HUDEP-2 (cell line): ENCODE measurements at regions not wholly inside any gene's neighbourhood (a gene's known extent, or its start where the extent isn't known, plus 50 kb on each side); places are given as distances from the start of the nearest gene placed in this dataset.
"Not testable (repeated sequence)": the region's sequence is repeated elsewhere in the genome, so short reads cannot be mapped to it uniquely, and the experiment has no call there.

Source experiments
- DNase-seq, 76 experiments: peaks; one replicate each; lab custom pipeline; 2025; ENCODE audit not compliant: unreplicated experiment in 76 of 76; lab: John Stamatoyannopoulos, UW

GRCh38 chr1:185551008-185551407 is 183.2 kb upstream of the HMCN1 start:
- no peak for DNase-seq

DNA sequence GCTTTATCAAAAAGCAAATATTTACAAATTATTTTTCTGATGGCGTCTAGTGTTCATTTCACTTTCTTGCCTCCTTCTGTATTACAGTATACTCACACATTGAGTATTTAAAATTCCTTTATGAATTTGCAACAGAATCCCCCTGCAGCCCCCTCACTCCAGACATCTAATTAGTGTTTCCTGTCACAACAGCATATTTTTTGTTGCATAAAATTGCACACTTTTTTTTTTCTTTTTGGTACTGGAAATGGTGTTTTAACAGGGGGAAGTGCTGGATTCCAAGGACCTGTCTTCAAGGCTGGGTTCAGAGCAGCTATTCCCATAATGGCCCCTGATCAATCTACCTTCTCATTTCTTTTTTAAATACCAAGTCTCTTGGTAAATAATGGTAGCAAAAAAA is 184.3 kb upstream of the HMCN1 start:
- no peak for DNase-seq

DNA sequence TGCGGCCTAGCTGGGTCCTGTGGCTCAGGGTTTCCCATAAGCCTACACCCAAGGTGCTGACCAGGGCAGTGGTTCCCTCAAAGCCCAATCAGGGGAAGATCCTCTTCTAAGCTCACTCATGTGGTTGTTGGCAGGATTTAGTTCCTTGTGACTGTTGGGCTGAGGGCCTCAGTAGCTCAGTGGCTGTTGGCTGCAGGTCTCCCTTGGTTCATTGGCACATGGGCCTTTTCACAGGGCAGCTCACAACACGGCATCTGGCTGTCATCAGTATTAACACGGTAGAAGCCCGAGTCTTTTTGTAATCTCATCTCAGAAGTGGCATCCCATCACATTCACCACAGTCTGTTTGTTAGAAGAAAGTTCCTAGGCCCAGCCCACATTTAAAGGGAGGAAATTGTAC is 188.2 kb upstream of the HMCN1 start:
- no peak for DNase-seq

GRCh38 chr1:185541871-185542301 is 192.3 kb upstream of the HMCN1 start:
- no peak for DNase-seq

- DNase-seq: no peak
Observed at GRCh38 chr1:185540295-185540694, 193.9 kb upstream of the HMCN1 start.

- no peak for DNase-seq
Observed at GRCh38 chr1:185539277-185539943, 194.8 kb upstream of the HMCN1 start.

GRCh38 chr1:185538309-185538898 is 195.8 kb upstream of the HMCN1 start:
- DNase-seq: not testable (repeated sequence)

GRCh38 chr1:185537596-185537995 is 196.6 kb upstream of the HMCN1 start:
- no peak for DNase-seq

- no peak for DNase-seq
Observed at GRCh38 chr1:185536165-185536920, 197.8 kb upstream of the HMCN1 start.

- no peak for DNase-seq
Observed at GRCh38 chr1:185535621-185536020, 198.6 kb upstream of the HMCN1 start.

- no peak for DNase-seq
Observed at GRCh38 chr1:185534801-185535200, 199.4 kb upstream of the HMCN1 start.

- DNase-seq: no peak
Observed at GRCh38 chr1:185533596-185533995, 200.6 kb upstream of the HMCN1 start.

DNA sequence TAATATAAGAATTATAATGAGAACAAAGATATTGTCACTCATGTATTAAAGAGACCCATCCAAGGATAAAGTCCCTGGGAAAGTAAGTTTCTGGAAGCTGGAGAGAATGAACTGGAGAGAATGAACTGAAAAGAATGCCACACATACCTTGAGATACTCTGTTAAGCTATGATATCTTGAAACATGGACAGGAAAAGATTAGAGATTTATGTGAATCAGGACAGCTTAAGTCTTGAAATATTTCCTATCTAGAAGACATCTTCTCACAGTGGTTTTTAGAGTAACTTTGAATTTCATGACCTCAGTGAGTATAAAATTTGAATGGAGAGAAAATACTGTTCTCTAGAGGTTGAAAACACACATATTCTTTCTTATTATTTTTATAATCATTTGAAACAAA is 201.3 kb upstream of the HMCN1 start:
- DNase-seq: no peak

DNA sequence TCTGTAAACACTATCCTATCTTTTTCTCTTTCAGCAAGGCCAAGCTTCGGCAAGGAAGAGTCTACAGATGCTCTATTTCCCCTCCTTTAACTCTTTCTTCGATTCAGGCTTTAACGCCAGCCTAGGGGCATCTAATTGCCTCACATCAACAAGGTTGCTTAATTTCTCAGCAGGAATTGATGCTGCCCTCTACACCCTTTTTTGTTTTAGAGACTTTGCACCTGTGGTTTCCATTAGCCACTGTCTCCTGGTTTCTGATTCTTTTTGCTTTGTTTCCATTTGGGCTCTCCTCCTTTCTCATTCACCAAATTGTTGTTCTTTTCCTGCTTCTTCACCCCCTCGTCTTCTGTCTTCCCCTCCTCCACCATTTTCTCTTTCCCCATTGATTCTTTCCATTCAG is 202.4 kb upstream of the HMCN1 start:
- DNase-seq: no peak

GRCh38 chr1:185530215-185530614 is 204.0 kb upstream of the HMCN1 start:
- no peak for DNase-seq

DNA sequence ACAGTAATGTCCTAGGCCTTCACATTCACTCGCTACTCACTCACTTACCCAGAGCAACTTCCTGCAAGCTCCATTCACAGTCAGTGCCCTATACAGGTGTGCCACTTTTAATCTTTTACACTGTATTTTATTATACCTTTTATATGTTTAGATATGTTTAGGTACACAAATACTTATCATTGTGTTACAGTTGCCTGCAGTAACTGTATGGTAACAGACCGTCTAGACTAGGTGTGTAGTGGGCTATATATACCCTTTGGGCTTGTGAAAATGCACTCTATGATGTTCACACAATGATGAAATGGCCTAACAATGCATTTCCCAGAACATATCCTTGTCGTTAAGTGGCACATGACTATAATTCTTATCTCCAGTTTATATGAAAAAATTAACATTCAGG is 204.5 kb upstream of the HMCN1 start:
- no peak for DNase-seq

GRCh38 chr1:185528084-185528676 is 206.0 kb upstream of the HMCN1 start:
- DNase-seq: no peak

- DNase-seq: no peak
Observed at GRCh38 chr1:185526344-185527307, 207.6 kb upstream of the HMCN1 start.

DNA sequence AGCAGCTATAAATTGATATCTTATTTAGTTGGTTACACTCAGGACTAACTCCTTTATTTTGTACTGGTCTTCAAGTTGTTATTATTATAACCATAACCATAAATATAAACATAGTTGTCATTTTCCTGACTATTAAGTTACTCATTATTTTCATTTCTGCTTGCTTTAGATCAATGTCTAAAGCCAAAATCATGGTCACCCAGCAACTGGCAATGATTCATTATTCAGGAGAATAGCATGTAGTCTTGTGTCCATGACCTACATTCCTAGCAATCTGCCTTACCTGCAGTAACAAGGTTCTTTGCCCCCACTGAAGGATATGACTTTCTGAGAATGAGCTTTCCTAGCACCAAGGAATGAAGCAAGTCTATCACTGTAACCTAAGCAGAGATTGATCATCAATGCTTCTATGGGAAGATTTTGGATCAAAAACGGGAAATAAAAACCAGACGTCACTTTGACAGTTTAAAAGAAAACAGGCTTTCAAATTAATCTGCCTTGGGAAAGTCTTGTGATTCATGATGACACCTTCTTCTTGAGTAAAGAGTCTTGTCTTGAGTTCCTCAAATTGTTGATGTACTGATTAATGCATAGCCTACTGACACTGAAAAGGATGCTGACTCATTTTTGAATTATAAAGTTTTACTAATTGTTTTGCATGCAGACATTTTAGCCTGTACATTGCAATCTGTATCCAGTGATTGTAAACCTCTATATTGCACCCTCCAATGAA is 203.3 kb upstream of the IVNS1ABP start:
- DNase-seq: no peak
